HEK293T (cell line): ENCODE measurements at regions not wholly inside any gene's neighbourhood (a gene's known extent, or its start where the extent isn't known, plus 50 kb on each side); places are given as distances from the start of the nearest gene placed in this dataset.

Source experiments
- ARNT ChIP-seq: fragments of 450-650 bp; IDR thresholded peaks from 2 replicates; pipeline ENCODE4 v1.6.1; 2017; ENCODE audit warnings: mild to moderate bottlenecking
- BHLHE40 ChIP-seq: fragments of 450-650 bp; IDR thresholded peaks from 2 replicates; pipeline ENCODE4 v1.6.1; 2016; ENCODE audit warnings: mild to moderate bottlenecking, moderate library complexity, borderline replicate concordance
- FOXA1 ChIP-seq: fragments of 450-650 bp; IDR thresholded peaks from 2 replicates; pipeline ENCODE4 v1.6.1; 2016; ENCODE audit warnings: mild to moderate bottlenecking
- FOXK2 ChIP-seq: fragments of 450-650 bp; IDR thresholded peaks from 2 replicates; pipeline ENCODE4 v1.6.1; 2016; ENCODE audit warnings: mild to moderate bottlenecking
- FOXM1 ChIP-seq: fragments of 450-650 bp; IDR thresholded peaks from 2 replicates; pipeline ENCODE4 v1.6.1; 2017; ENCODE audit warnings: mild to moderate bottlenecking, borderline replicate concordance
- HDGF ChIP-seq: fragments of 450-650 bp; IDR thresholded peaks from 2 replicates; pipeline ENCODE4 v1.6.1; 2017; ENCODE audit warnings: antibody characterized with exemption, borderline replicate concordance
- NFRKB ChIP-seq: fragments of 450-650 bp; IDR thresholded peaks from 2 replicates; pipeline ENCODE4 v1.6.1; 2016; ENCODE audit warnings: mild to moderate bottlenecking, moderate library complexity
- PKNOX1 ChIP-seq: fragments of 450-650 bp; IDR thresholded peaks from 2 replicates; pipeline ENCODE4 v1.6.1; 2016
- SP1 ChIP-seq: fragments of 450-650 bp; IDR thresholded peaks from 2 replicates; pipeline ENCODE4 v1.6.1; 2017
- SUZ12 ChIP-seq: fragments of 450-650 bp; IDR thresholded peaks from 2 replicates; pipeline ENCODE4 v1.6.1; 2016; ENCODE audit warnings: mild to moderate bottlenecking
- ZNF384 ChIP-seq: fragments of 450-650 bp; IDR thresholded peaks from 2 replicates; pipeline ENCODE4 v1.6.1; 2016

GRCh38 chr10:65346466-65346865 lies 1579.4 kb upstream of the LRRTM3 start:
- no peak for TF ChIP-seq HDGF
- TF ChIP-seq SP1: no peak
- TF ChIP-seq ARNT: no peak
- no peak for TF ChIP-seq ZNF384
- no peak for TF ChIP-seq PKNOX1
- no peak for TF ChIP-seq NFRKB
- no peak for TF ChIP-seq BHLHE40
- no peak for TF ChIP-seq FOXA1
- no peak for TF ChIP-seq FOXM1
- TF ChIP-seq SUZ12: no peak
- TF ChIP-seq FOXK2: no peak
